ENCODE measurements at regions not wholly inside any gene's neighbourhood (a gene's known extent, or its start where the extent isn't known, plus 50 kb on each side); places are given as distances from the start of the nearest gene placed in this dataset.

GRCh38 chr18:57970356-57971095 lies 73.5 kb upstream of the NEDD4L start:
- DNase-seq = no peak
- H3K9ac ChIP-seq (ENCODE audit: low read length) = no peak overlapping the region
- no peaks in the 10 kb centered on the region for H3F3A ChIP-seq (ENCODE audit: insufficient read depth, low read length)
- H3K9me3 ChIP-seq (replicated peaks; ENCODE audit: insufficient read depth, low read length) = no peaks in the 10 kb centered on the region
- H3K4me2 ChIP-seq (ENCODE audit: low read depth, low read length) = no peak overlapping the region
- H3K79me2 ChIP-seq (ENCODE audit: low read length) = no peaks in the 10 kb centered on the region
- H4K20me1 ChIP-seq (ENCODE audit: insufficient read depth, low read length) = no peaks in the 10 kb centered on the region
- H3K4me1 ChIP-seq (ENCODE audit: low read length) = peaks cover under 1% of the 10 kb centered on the region; the same call in 1 of the 2 replicates
- no peak overlapping the region for H3K27ac ChIP-seq (ENCODE audit: low read length)
- no peak overlapping the region for H3K4me3 ChIP-seq (ENCODE audit: low read length)
- H2AFZ ChIP-seq (ENCODE audit: low read length) = no peak overlapping the region
- TF ChIP-seq EZH2phosphoT487 (IDR thresholded peaks at IDR 0.05; ENCODE audit: low read length) (no peak), CTCF (IDR thresholded peaks at IDR 0.05; ENCODE audit: low read length) (peak; percentile 45), EZH2 (optimal IDR thresholded peaks at IDR 0.05; ENCODE audit: low read depth, low read length) (no peak)
- no peaks in the 10 kb centered on the region for H3K9me2 ChIP-seq (replicated peaks; ENCODE audit: insufficient read depth, low read length)
- no peaks in the 10 kb centered on the region for H3K36me3 ChIP-seq (replicated peaks; ENCODE audit: insufficient read depth, low read length)
- no peaks in the 10 kb centered on the region for H3K27me3 ChIP-seq (replicated peaks; ENCODE audit: insufficient read depth, low read length)

GRCh38 chr18:57969824-57970223 lies 74.2 kb upstream of the NEDD4L start:
- H3K9me2 ChIP-seq (replicated peaks; ENCODE audit: insufficient read depth, low read length) = no peaks in the 10 kb centered on the region
- no peak overlapping the region for H3K4me2 ChIP-seq (ENCODE audit: low read depth, low read length)
- H3K4me1 ChIP-seq (ENCODE audit: low read length) = peaks cover 3% of the 10 kb centered on the region; the same call in 1 of the 2 replicates
- no peaks in the 10 kb centered on the region for H3K79me2 ChIP-seq (ENCODE audit: low read length)
- no peak overlapping the region for H3K4me3 ChIP-seq (ENCODE audit: low read length)
- H2AFZ ChIP-seq (ENCODE audit: low read length) = no peak overlapping the region
- no peaks in the 10 kb centered on the region for H3K9me3 ChIP-seq (replicated peaks; ENCODE audit: insufficient read depth, low read length)
- H3K36me3 ChIP-seq (replicated peaks; ENCODE audit: insufficient read depth, low read length) = no peaks in the 10 kb centered on the region
- no peaks in the 10 kb centered on the region for H3K27me3 ChIP-seq (replicated peaks; ENCODE audit: insufficient read depth, low read length)
- H3K27ac ChIP-seq (ENCODE audit: low read length) = no peak overlapping the region
- no peaks in the 10 kb centered on the region for H4K20me1 ChIP-seq (ENCODE audit: insufficient read depth, low read length)
- TF ChIP-seq CTCF (IDR thresholded peaks at IDR 0.05; ENCODE audit: low read length) (no peak), EZH2phosphoT487 (IDR thresholded peaks at IDR 0.05; ENCODE audit: low read length) (no peak), EZH2 (optimal IDR thresholded peaks at IDR 0.05; ENCODE audit: low read depth, low read length) (no peak)
- H3F3A ChIP-seq (ENCODE audit: insufficient read depth, low read length) = no peaks in the 10 kb centered on the region
- H3K9ac ChIP-seq (ENCODE audit: low read length) = no peak overlapping the region
- no peak for DNase-seq

- Histone ChIP-seq H3K27ac (ENCODE audit: low read length) (no peak overlapping the region), H3K36me3 (replicated peaks; ENCODE audit: insufficient read depth, low read length) (no peaks in the 10 kb centered on the region), H3F3A (ENCODE audit: insufficient read depth, low read length) (no peaks in the 10 kb centered on the region), H3K4me3 (ENCODE audit: low read length) (no peak overlapping the region), H3K4me2 (ENCODE audit: low read depth, low read length) (0 out of 2 replicates have a peak overlapping the region, but pooled peaks have one; percentile 1), H4K20me1 (ENCODE audit: insufficient read depth, low read length) (no peaks in the 10 kb centered on the region), H3K27me3 (replicated peaks; ENCODE audit: insufficient read depth, low read length) (no peaks in the 10 kb centered on the region), H3K9me3 (replicated peaks; ENCODE audit: insufficient read depth, low read length) (no peaks in the 10 kb centered on the region), H3K9ac (ENCODE audit: low read length) (no peak overlapping the region), H2AFZ (ENCODE audit: low read length) (0 out of 2 replicates have a peak overlapping the region, but pooled peaks have one; percentile 21), H3K9me2 (replicated peaks; ENCODE audit: insufficient read depth, low read length) (no peaks in the 10 kb centered on the region), H3K79me2 (ENCODE audit: low read length) (no peaks in the 10 kb centered on the region), H3K4me1 (ENCODE audit: low read length) (peaks cover 16% of the 10 kb centered on the region)
- TF ChIP-seq EZH2phosphoT487 (IDR thresholded peaks at IDR 0.05; ENCODE audit: low read length) (no peak), CTCF (IDR thresholded peaks at IDR 0.05; ENCODE audit: low read length) (no peak), EZH2 (optimal IDR thresholded peaks at IDR 0.05; ENCODE audit: low read depth, low read length) (no peak)
- no peak for DNase-seq
Observed at GRCh38 chr18:57965246-57965645, 78.8 kb upstream of the NEDD4L start.
